GM06990 (cell line): ENCODE measurements at regions not wholly inside any gene's neighbourhood (a gene's known extent, or its start where the extent isn't known, plus 50 kb on each side); places are given as distances from the start of the nearest gene placed in this dataset.

Source experiments
- DNase-seq: peaks from one replicate; pipeline ENCODE4 v3.0.0-alpha.2; 2011; ENCODE audit not compliant: insufficient read length; ENCODE audit errors: extremely low read depth
- H3K27me3 ChIP-seq: replicated peaks from 2 replicates; pipeline ENCODE4 v1.6.0; 2011; ENCODE audit warnings: low read length; ENCODE audit not compliant: control insufficient read depth, insufficient read depth
- H3K36me3 ChIP-seq: 2 replicates; pipeline ENCODE4 v1.5.1; 2011; ENCODE audit warnings: low read length; ENCODE audit not compliant: control insufficient read depth, insufficient read depth
- H3K4me3 ChIP-seq: replicated peaks from 2 replicates; pipeline ENCODE4 v1.5.1; 2011; ENCODE audit warnings: low read depth, mild to moderate bottlenecking, control low read depth, low read length
- CTCF ChIP-seq: IDR thresholded peaks from 2 replicates; pipeline ENCODE4 v1.5.1; 2011; ENCODE audit warnings: low read length, control low read depth, mild to moderate bottlenecking, inconsistent platforms; ENCODE audit not compliant: insufficient read depth, poor library complexity, severe bottlenecking

- Histone ChIP-seq H3K27me3 (no peaks in the 10 kb centered on the region), H3K4me3 (no peak overlapping the region), H3K36me3 (no peaks in the 10 kb centered on the region)
- TF ChIP-seq CTCF, result no peak
- no peak for DNase-seq
These were observed 80.3 kb upstream of the NOCT start for GRCh38 chr4:138935135-138935807.

GRCh38 chr4:138927072-138927471, 88.5 kb upstream of the NOCT start:
- no peaks in the 10 kb centered on the region; the same call in 1 of the 2 replicates for H3K27me3 ChIP-seq
- no peaks in the 10 kb centered on the region for H3K36me3 ChIP-seq
- H3K4me3 ChIP-seq, result no peak overlapping the region
- no peak for TF ChIP-seq CTCF
- no peak for DNase-seq

- DNase-seq, result no peak
- no peaks in the 10 kb centered on the region; the same call in 1 of the 2 replicates for H3K27me3 ChIP-seq
- H3K36me3 ChIP-seq, result no peaks in the 10 kb centered on the region
- no peak for TF ChIP-seq CTCF
- H3K4me3 ChIP-seq, result no peak overlapping the region
These were observed 90.1 kb upstream of the NOCT start for GRCh38 chr4:138925495-138925894.

GRCh38 chr4:138919094-138919936, 96.3 kb upstream of the NOCT start:
- no peaks in the 10 kb centered on the region; the same call in 1 of the 2 replicates for H3K27me3 ChIP-seq
- peak; percentile 76 for TF ChIP-seq CTCF
- no peak for DNase-seq
- no peaks in the 10 kb centered on the region for H3K36me3 ChIP-seq
- H3K4me3 ChIP-seq, result no peak overlapping the region

GRCh38 chr4:138918169-138918869, 97.3 kb upstream of the NOCT start:
- DNase-seq, result no peak
- Histone ChIP-seq H3K27me3 (no peaks in the 10 kb centered on the region; the same call in 1 of the 2 replicates), H3K4me3 (no peak overlapping the region), H3K36me3 (no peaks in the 10 kb centered on the region)
- TF ChIP-seq CTCF, result no peak
